NCI-H1092 treated with DMSO at 0.1 percent for 48 hours (cell line): ENCODE measurements at regions not wholly inside any gene's neighbourhood (a gene's known extent, or its start where the extent isn't known, plus 50 kb on each side); places are given as distances from the start of the nearest gene placed in this dataset.

Source experiments
- DNase-seq: peaks from one replicate; lab custom pipeline; 2025; lab: John Stamatoyannopoulos, UW

DNA sequence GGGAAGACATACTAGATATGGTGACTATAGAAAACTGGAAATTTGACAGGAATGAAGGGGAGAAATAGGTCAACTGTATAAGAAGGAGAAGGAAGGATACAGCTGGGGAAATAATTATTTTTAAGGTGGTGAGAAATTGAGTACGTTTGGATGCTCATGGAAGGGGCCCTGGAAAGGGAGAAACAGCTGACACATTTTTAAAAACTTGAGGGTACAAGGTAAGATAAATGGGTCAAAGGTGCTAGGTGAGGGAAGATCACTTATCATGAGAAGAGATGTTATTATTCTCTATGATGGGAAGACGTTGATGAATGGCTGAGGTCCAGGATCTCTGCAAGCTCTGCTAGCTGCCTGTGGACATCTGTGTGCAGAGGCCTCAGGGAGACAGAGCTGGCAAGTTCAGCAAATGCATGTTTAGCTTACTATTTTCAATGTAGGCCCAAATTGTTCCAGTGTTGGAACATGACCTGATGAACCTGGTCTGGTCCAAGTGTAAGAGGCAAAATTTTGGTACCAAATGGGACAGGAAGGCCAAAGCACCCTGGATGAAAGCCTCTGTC lies 181.7 kb downstream of the MTRR start:
- DNase-seq, result no peak

DNA sequence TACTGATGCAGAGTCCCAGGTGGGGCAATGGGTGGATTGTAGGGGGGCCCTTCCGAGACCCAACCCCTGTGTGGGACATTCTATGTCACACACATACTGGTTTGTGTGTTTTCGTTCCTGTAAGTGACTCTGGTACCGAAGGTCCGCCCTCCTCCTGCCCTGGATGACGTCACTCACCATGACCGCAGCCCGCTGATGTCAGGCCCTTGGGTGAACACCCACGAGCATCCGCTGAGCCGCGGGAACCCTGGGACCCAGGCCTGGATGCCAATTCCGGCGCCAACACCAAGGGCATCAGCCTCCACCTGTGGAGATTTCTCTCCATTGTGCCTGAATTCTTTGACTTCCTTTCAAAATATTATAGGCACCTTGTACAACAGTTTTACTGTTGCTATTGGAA lies 184.3 kb downstream of the MTRR start:
- DNase-seq, result no peak

DNA sequence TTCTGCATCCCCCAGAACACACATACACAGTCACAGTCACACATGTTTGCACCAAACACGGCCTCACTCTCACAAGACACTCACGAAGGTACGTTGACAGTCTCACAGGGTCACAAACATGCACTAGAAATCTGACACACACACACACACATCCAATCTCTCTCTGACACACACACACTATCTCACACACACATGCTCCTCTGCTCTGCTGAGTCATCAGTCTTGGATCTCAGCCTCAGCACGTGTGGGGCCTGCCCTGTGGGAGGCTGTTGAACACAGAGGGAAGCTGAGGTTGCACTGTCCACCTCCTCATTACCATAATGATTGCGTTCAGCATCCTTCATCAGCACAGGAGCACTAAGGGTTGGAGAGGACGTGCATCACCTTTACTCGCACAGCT lies 188.8 kb downstream of the MTRR start:
- no peak for DNase-seq

DNA sequence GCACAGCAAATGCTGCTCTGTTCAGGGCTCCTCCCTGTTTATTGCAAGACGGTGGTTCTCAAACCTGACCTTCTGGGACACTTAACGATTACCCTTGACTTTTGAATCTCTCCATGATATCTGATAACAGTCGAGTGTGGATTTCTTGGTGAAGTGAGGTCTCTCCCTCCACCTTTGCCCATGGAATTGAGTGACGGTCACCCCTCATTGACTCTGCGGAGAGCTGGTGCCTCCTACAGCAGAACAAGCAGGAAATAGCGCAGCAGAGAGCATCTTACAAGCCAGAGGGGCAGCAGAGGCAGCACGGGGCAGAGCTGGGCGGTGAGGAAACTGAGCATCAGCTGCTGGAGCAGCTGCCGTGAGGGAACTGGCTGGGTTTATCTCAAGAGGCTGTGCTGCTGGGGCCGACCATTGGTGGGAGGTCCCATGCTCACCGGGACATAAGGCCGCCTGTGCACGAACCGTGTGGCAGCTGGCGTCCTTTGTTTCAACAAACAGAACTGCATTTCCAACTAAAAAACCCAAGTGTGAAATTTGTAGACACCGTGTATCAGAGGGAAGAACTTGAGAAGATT lies 189.8 kb downstream of the MTRR start:
- no peak for DNase-seq

DNA sequence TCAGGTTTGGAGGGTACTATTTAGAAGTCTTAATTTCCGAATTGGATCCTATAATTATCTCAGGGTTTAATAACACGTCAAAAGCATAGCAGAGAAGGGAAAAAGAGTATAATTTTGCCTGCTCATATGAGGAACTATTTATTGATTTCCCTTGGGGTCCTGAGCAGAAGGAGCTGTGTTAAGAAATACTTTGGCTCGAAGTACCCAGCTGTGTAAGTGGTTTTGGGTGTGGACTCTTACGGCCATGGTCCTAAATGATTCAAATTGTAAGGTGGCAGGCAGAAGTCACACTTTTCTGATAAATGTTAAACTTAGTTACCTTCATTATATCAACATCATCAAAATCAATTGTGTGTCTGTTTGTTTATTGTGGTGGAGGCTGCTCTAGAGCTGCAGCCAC lies 190.4 kb downstream of the MTRR start:
- no peak for DNase-seq

- DNase-seq, result no peak
Measured at GRCh38 chr5:8060235-8060952, 191.4 kb downstream of the MTRR start.

GRCh38 chr5:8060953-8061429 lies 192.0 kb downstream of the MTRR start:
- peak; percentile 5 for DNase-seq

- DNase-seq, result no peak
Measured at GRCh38 chr5:8062521-8062920, 193.6 kb downstream of the MTRR start.

GRCh38 chr5:8068078-8068477 lies 199.1 kb downstream of the MTRR start:
- DNase-seq, result no peak

GRCh38 chr5:8070138-8070537 lies 201.2 kb downstream of the MTRR start:
- DNase-seq, result no peak

GRCh38 chr5:8079056-8079455 lies 210.1 kb downstream of the MTRR start:
- no peak for DNase-seq

DNA sequence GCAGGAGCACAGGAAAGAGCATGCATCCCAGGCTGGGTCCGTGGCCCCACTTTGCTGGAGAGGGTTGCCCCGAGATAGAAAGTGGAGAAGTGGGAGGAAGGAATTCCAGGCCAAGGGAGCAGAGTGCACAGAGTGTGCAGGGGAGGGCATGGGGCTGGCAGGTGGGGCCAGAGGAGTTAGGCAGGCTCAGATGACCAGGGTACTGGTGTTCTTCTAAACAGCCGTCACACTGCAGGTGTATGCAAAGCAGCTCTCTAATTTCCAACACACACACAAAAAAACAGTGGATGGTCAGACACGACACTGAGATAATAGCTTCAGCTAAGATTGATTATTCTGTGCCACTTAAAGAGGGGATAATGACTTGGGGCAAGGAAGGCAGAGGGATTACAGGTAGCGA lies 212.2 kb downstream of the MTRR start:
- DNase-seq, result peak; percentile 4

GRCh38 chr5:8093669-8094068 lies 224.7 kb downstream of the MTRR start:
- no peak for DNase-seq

GRCh38 chr5:8094304-8094703 lies 225.4 kb downstream of the MTRR start:
- no peak for DNase-seq

DNA sequence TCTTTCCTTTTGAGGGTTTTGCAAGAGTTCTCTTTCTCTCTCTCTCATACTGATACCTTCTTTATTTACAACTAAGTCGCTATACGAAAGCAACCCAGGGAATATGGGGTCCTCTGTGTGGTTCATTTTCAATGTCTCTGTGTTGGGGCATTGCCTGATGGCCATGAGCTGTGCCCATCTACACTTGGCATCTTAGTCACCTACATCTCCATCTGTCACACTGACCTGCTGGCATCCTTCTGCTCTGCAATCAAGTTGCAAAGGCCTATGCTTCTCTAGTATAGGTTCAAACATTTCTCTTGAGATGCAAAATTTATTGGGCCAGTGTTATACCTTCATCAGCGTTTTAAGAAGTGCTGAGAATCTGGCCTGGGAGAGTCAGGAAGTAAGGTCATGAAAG lies 228.2 kb downstream of the MTRR start:
- DNase-seq, result no peak

GRCh38 chr5:8098081-8098480 lies 229.1 kb downstream of the MTRR start:
- DNase-seq, result no peak

- DNase-seq, result no peak
Measured at GRCh38 chr5:8102714-8103113, 233.8 kb downstream of the MTRR start.

DNA sequence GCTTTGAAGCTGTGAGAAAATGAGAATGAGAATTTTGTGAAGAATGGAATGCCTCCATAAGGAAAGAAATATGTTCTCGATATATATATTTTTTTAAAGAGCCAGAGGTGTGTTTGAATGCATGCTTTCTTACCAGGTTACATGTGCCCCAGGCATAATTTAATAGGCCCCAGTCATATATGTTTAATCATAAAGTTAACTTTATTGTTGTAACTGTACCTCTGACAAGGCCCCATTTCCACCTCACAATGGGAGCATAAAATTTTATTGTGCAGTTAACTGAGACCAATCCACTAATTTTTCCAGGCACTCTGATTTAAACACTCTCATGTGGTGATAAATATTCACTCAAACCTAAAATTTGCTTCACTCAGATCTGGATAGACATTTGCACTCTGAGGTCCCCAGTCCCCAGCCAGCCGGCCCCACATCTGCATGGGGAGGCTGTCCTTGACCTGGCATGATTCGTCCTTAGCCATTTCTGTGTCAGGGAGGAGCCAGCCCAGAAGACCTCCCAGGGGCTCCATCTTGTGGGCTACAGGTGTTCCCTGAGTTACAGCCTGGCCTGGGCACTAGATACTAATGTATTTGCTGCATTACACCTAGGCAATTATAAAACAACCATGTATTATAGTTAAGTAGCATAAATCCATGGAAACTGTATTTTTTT lies 245.8 kb downstream of the MTRR start:
- DNase-seq, result no peak

- no peak for DNase-seq
Measured at GRCh38 chr5:8123559-8123958, 254.6 kb downstream of the MTRR start.

- DNase-seq, result no peak
Measured at GRCh38 chr5:8134609-8135008, 265.7 kb downstream of the MTRR start.

GRCh38 chr5:8135742-8136141 lies 266.8 kb downstream of the MTRR start:
- DNase-seq, result no peak

DNA sequence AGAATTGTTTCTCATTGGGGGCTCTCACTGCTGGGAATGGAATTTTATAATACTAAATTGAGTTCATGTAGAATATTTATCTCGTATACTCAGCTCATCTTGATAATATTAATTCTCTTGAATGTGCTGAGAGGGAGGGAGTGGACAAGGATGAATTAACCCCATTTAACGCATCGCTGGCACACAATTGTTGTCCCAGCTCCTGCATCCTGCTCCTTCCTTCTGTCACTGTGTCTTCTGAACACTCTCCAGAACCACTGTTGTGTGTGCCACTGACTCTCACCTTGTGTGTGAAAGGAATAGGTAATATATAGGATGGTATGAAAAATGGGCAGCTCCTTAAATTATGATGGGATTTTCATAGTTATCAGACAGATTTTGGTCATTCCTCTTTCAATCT lies 267.3 kb downstream of the MTRR start:
- no peak for DNase-seq

DNA sequence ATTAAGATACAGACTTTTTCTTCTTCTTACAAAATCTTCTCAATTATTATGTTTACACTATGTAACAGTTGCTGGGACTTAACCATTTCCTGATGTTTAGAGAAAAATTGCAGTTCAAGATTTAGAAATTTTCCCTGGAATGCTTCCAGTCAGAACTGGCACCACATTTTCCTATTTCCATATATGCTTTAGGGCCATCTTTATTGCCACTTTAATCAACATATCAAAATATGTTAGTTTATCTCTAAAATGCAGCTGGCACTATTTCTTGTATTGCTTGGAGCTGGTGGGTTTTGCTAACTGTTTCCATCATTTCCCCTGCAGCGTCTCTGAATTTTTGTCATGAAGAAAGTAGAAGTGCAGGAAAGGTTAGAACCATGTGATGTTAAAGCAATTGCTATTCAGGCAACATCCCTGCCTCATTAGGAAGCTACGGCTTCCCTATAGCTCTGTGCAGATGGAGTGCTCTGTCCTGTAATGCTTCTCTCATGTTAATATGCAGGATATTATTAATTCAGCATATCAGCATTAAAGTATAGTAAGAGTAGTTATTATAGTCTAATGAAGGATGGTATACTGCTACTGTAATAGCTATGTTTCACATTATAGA lies 269.1 kb downstream of the MTRR start:
- DNase-seq, result no peak
